Fibroblast of the conjunctiva (primary cell): ENCODE measurements at regions not wholly inside any gene's neighbourhood (a gene's known extent, or its start where the extent isn't known, plus 50 kb on each side); places are given as distances from the start of the nearest gene placed in this dataset.

Source experiments
- DNase-seq: peaks from one replicate; pipeline ENCODE4 v3.0.0-alpha.2; 2010; ENCODE audit warnings: low read depth

DNA sequence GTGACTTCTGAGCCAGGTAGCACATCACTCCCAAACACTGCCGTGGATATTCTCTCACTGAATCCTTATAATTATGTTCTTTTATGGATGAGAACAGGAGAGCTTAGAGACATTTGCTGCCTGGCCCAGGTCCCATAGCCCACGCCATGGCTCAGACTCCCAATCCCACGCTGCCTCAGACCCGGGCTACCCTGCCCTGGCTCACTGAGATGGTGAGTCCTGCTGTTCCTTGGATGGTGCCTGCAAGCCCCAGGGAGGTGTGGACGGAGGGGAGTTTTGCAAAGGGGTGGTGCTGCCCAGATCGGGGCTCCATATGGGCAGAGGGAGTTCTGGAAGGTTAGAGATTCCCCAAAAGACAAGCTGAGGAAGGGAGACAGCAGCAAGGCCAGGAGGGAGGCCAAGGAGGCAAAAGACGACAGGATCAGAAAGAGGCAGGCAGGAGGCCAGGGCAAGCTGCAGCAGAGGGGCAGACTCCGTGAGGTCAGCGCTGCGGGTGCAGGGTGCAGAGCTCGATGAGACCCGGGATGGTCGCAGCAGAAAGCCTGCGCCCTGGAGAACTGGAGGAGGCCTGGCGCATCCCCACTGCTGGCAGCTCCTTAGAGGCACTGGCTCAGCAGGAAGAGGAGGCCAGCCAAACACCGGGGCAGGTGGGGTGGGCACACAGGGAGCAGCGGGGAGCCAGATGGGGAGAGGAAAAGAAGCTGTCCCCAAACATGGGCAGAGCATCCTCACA lies 95.7 kb upstream of the ALDH1A3 start:
- no peak for DNase-seq

DNA sequence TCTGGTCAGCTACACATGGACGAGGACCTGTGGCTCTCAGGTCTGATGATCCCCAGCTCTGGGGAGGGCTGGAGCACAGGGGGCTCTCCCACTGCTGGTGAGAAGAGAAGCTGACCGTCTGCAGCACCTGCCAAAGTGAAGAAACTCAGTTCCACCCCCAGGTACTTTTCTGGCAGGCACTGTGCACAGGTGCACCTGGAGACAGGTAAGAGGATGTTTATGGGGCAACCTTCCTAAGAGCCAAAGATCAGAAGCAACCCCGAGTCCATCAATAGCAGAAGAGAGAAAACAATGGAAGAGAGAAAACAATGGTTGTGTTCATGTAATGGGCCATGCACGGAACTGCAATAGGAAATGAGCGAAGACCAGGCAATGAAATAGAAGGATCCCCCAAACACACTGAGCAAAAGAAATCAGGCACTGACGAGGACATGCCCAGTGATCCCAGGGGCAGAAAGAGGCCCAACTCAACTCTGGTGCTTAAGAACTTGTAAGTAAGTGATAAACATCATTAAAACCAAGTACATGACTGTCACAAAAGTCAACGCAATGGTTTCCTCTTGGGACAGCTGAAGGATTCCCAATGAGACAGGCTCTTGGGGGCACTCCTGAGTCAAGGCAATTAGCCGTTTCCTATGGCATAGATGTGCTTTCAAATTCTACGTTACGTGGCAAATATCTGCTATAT lies 95.0 kb upstream of the ALDH1A3 start:
- DNase-seq, result no peak

DNA sequence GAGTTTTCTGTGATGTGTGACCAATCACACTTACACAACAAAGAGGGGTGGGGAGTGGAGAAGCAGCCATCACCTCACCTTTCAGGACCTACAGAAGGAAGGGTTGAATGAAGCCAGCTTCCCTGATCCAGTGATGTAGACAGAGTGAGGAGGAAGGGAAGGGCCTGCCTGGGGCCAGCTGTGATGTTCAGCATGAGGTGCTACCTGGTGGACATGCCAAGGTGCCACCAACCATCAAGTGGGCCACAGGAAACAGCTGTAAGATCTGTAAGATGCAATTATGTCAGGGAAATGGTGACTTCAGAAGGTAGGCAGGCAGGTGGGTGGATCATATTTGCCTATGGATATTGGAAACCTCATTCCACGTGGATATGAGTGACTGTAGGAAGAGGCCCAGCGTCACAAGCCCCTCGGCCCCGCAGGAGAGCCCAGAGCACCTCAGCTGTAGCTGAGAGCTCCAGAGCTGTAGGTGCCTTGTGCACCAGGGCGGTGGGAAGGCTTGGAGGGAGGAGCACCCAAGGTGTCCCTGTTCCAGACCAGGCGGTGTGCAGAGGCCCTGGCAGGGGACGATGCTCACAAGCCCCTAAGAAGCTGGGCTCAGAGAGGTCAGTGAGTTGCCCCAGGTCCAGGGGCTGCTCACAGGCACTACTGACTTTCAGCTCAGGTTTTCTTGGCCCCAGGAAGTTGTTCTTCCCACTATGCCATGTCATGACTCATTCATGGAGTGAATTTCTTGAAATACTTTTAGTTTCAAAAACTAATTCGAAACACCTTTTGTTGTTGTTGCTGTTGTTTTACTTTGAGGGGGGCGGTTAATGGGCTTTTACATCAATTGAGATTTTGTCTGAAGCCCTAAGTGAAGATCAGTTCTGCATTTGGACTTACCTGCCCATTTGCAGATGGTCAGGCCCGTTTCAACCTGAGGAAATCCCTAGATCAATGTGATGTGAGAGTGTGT lies 94.2 kb upstream of the ALDH1A3 start:
- DNase-seq, result no peak

DNA sequence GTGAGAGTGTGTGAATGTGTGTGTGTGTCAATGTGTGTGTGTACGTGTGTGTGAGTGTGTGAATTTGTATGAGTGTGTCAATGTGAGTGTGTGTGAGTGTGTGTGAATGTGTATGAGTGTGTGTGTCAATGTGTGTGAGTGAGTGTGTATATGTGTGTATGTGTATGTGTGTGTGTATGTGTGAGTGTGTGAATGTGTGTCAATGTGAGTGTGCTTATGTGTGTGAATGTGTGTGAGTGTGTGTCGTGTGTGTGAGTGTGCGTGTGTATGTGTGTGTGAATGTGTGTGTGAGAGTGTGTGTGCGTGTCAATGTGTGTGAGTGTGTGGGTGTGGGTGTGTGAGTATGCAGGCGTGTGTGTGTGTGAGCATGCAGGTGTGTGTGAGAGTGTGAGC lies 93.5 kb upstream of the ALDH1A3 start:
- DNase-seq, result no peak

DNA sequence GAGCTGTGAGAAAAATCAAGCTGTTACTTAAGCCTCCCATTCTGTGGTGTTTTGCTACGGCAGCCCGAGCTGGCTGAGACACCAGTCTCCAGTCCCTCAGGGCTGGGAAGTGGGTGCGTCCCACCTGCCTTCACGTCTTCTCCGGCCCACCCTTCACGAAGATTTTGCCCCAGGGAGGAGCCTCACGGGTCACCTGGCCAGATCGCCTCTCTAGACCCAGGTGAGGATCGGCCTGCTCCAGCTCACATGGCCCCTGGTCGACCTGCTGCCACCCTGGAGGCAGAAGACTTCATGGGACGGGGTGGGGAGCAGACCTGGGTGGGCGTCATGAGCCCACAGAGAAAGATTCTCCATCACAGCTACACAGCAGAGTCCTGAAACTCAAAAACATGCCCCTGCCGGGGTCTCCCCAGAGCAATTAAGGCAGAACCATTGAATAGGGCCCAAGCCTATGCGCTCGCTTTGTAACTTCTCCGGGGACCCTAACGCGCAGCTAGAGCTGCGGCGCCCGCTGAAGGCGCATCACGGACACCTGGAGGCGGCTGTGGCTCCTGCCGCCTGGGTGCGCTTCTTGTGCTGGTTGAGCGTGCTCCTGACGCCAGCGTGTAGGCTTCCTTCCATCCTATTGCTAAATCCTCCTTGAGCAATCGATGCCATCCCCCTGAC lies 92.6 kb upstream of the ALDH1A3 start:
- DNase-seq, result no peak

DNA sequence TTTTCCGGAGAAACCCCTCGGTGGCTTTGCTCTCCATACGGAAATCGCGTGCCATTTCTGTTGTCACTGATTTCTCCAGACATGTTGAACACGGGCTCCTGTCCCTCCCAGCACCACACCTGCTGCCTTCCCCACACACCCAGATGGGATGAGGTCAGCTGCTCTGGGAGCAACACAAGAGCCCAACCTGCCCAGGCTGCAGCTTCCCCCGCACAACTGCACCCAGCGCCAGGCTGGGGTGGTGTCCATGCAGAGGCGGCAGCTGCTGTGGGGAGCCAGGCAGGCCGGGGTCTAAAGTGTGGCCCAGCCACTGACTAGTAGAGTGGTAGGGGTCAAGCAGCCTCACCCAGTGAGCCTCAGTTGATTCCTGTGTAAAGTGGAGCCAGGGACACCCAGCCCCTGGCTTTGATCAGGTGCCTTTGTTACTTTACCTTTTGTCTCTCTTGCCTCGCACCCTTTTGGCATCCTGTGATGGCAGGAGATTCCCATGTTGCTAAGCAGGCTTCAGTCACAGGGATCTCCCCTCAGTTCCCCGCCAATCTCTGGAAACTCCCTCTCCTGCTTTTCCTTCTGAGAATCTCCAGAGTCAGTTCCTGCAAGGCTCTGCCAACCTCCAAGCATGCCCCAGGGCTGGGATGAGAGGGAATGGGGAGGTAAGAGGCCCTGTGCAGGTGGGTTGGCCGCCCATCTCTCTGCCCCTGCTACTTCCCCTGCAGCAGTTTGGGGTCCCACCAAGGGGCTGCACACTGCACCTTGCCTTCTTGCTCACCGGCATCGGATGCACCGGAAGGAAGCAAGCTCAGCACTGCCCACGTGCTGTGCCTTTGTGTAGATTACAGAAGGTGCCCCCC lies 91.8 kb upstream of the ALDH1A3 start:
- DNase-seq, result no peak

DNA sequence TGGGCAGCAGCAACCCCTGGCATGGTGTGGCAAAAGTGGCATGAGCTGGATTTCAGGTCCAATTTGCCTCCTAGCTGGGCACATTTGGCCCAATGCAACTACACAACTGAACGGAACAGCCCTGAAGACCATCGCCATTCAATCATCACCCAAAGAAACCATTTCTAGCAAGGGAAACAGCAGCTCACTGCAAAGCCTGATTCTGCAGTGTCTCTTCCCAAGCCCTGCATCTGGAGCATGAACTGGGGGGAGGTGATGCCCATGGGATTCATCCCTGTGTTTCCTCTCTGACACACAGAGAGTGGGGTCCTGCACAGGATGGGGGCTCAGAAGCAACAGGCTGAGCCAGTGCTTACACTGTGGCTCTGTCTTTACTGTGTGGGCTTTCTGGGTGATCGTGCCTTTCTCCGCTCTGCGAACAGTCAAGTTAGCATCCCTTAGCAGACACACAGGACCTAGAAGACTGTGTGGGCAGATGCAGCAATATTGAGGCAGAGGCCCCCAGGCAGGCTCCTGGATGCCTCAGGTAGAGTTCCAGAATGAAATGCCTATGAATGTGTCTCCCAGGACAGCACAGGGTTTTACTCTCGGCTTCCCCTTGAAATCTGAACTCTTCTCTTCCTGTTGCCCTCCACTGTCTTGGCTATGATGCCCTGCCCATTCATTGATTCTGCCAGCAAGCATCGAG lies 91.1 kb upstream of the ALDH1A3 start:
- DNase-seq, result no peak

DNA sequence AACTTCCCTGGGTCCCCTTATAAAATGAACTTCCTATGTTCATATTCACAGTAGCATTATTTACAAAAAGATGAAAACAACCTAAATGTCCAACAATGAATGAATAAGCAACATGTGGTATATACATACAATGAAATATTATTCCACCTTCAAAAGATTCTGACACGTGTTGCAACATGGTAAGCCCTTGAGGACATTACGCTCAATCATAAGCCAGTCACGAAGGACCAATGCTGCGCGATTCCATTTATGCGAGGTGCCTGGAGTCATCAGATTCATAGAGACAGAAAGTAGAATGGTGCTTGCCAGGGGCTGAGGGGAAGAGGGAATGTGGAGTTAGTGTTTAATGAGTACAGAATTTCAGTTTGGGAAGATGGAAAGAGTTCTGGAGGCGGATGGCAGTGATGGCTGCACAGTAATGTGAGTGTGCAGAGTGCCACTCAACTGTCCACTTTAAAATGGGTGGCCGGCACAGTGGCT lies 88.8 kb upstream of the ALDH1A3 start:
- DNase-seq, result no peak

DNA sequence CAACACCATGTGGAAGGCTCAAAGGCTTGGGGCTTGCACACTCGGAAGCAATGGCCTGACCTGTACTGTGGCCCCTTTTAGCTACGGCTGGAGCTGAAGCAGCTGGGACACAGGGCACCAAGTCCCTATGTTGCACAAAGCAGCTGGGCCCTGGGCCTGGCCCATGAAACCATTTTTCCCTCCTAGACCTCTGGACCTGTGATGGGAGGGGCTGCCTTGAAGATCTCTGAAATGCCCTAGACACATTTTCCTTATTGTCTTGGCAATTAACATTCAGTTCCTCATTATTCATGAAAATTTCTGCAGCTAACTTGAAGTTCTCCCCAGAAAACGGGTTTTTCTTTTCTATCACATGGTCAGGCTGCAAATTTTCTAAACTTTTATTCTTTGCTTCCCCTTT lies 85.6 kb upstream of the ALDH1A3 start:
- DNase-seq, result no peak

DNA sequence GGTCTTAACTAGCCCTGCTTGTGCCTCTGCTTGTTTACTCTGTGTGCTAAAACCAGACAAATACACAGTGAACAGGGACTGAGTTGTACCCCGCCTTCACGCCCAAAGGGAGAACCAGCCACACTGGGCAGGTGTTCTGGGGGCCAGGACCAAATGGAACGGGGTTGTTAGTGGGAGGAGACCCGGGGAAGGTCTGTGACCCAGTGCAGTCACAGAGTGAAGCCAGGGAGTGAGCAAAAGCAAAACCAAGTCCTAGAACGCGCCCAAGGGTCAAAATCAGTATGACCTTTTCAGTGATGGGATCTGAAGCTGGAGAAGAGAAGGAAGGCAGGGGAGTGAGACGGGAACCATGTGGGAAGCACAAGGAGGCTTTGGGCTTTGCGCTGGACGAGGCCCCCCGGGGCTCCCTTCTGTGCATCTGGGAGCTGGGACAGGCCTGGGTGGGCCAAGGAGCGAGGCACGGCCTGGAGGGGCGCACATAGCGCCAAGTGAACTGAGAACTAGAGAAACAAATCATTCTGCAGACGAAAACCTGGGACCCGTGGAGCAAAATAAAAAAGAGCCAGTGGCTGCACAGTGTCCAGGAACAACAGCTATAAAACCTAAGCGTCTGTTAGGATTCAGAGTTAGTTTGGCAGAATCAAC lies 78.3 kb upstream of the ALDH1A3 start:
- DNase-seq, result no peak

DNA sequence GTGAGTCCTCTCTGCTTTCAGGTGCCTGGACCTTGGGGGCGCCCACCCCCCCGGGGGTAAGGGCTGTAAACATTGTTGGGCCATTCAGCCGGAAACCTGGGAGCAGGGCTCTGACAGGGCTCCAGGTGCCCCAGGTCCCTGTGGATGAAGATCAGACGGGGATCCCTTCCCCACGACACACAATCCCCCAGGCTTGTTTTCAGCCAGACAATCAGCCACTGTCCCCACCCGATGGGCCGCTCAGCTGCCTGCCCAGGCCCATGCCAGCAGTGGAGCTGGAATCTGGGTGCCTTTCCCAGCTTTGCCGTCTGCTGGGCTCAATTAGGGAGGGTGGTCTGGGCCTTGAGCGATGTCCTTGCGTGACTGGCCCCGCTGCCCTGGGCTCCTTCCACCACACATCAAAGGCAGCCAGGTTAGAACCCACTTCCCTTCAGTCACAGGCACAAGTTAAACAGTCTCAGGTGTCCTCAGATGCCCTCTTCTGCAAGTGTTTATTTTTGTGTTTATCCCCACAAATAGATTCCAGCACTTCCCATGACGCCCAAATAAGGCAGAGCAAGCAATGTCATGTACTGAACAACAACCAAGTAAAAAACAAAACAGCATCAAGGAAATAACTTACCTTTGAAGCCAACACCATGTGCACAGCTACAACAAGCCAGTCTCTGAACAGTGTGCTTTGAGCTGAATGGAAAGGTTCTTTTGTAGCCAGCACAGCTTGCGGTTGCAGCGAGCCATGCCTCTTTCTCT lies 77.0 kb upstream of the ALDH1A3 start:
- DNase-seq, result no peak

DNA sequence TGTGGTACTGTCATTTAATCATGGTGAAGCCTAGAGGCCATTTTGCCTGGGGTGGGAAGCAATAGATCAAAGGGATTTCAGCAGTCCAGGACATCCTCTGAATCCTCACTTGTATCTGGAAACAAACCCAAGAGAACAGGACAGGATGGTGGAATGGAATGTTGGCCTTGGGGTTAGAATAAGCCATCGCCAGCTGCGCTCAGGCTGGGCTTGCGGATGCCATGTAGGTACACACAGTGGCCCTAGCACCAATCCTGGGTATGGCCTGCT lies 76.5 kb upstream of the ALDH1A3 start:
- no peak for DNase-seq

DNA sequence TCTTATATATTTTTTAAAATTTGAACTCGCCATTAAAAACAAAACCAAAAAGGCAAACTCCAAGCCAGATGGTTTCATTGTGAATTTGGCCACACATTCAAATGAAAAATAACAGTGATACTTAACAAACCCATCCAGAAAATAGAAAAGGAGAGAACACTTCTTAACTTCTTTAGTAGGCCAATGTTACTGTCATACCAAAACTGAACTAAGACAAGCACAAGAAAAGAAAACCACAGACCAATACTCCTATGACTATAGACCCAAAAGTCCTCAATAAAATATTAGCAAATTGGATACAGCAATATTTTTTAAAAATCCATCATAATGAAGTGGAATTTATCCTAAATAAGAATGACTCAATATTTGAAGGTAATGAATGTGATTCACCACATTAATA lies 73.5 kb upstream of the ALDH1A3 start:
- no peak for DNase-seq

DNA sequence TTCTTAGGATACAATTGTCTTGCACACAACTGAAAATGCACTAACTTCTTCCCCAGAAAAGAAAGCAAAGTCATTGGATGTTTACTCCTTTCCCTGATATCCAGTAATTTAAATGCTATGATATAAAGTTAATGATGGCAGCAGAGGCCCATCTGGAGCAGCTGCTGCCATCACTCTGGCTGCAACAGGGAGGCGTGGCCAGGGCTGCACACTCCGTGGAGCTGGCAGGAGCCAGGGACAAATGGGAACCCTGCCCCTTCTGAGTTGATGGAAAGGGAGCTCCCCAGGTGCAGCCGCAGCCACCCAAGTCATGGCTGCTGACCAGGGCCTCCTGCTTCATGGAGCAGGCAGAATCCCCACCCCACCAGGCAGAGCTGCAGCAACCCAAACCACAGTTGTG lies 72.6 kb upstream of the ALDH1A3 start:
- DNase-seq, result no peak

DNA sequence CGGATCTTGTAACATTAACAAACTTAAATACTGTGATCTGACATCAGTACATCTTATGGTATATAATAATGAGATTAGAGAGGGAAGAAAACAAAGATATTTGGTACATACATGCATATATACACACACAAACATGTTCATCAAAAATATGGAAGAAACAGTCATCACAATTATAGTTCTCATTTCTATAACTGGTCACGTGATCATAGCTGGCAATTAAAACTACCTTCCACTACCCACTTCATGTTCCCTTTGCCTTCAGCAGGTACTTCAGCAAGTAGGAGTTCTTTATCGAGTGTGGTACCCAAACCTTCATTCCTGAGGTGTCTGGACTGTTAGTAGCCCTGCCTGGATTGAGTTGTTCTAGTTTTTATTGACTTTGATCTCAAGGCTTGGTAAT lies 70.9 kb upstream of the ALDH1A3 start:
- no peak for DNase-seq

DNA sequence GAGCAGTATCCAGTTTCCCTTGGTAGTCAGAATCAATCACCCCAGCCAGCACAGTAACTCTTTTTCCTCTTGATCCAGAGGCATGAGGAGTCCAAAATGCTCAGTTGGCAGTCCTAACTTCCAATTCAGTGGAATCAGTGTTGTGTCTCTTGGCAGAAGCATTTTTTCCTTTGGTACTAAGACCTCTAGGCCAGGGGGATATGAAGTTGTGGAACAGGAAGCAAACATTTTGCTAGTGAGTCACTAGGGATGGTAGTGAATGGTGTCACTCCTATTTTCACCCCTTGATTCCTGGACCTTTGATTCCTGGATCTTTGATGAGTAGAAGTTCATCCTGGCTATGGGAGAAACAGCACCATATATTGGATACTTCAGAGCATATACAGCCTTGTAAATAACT lies 70.5 kb upstream of the ALDH1A3 start:
- DNase-seq, result no peak

DNA sequence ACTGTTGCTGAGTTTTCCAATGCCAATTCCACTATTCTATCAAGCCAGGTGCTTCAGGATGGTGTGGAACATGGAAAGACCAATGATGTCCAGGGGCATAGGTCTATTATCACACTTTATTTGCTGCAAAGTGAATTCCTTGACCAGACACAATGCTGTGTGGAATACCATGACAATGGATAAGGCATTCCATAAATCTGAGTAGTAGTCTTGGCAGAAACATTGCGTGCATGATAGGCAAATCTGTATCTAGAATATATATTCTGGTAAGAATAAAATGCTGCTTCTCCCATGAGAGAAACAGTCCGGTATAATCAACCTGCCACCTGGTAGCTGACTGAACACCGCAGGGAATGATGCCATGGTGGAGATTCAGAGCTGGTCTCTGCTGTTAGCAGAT lies 70.0 kb upstream of the ALDH1A3 start:
- no peak for DNase-seq

DNA sequence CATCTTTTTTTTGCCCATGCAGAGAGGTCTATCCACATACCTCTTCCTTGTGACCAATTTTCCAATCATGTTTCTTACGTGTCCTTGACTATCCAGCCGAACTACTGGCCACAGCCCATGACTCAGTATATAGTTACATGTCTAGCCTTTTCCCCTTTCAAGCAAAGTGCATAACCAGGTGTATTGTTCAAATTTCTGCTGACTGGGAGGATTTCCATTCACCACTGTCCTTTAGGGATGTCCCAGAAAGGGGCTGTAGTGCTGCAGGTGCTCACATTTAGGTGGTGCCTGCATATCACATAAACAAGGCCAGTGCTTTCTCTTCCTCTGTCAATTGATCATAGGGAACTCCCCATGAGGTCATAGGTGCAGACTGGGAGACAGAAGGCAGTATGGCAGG lies 69.4 kb upstream of the ALDH1A3 start:
- no peak for DNase-seq

DNA sequence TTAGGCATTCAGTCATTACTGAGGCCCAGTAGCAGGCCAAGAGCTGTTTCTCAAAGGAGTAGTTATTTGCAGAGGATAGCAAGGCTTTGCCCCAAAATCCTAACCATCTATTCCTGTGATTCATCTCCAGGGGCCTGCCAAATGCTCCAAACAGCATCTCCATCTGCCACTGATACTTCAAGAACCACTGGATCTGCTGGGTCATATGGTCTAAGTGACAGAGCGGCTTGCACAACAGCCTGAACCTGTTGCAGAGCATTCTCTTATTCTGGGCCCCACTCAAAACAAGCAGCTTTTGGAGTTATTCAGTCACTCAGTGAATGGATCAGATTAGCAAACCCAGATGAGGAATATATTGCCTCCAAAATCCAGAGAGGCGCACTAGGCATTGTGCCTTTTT lies 68.8 kb upstream of the ALDH1A3 start:
- DNase-seq, result no peak

DNA sequence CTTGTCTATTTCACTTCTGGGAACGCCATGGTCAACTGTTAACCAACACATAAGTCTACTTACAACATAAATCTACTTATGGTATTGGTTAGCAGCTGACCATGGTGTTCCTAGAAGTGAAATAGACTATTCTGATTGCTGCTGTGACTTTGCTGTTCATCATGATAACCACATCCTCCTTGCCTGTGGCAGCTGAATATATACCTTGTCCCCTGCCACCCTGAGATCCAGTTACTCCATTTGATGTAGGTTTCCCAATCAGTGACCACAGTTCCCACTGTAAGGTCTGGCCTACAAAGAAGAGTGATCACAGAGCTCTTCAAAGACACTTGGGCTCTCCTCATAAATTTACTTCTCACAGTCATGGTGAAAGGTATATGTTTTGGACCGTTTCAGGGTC lies 66.8 kb upstream of the ALDH1A3 start:
- no peak for DNase-seq
